Effector CD8-positive, alpha-beta T cell (primary cell): ENCODE measurements at regions not wholly inside any gene's neighbourhood (a gene's known extent, or its start where the extent isn't known, plus 50 kb on each side); places are given as distances from the start of the nearest gene placed in this dataset.

Experiments used
- DNase-seq: peaks from one replicate; lab custom pipeline; 2025; lab: John Stamatoyannopoulos, UW

- DNase-seq = no peak
Measured at GRCh38 chr16:65547772-65548446, 426.0 kb upstream of the CDH11 start.

GRCh38 chr16:65546353-65546791 lies 424.5 kb upstream of the CDH11 start:
- no peak for DNase-seq

- DNase-seq = no peak
Measured at GRCh38 chr16:65545413-65545956, 423.6 kb upstream of the CDH11 start.

GRCh38 chr16:65543781-65544740 lies 422.2 kb upstream of the CDH11 start:
- DNase-seq = no peak

GRCh38 chr16:65541646-65542045 lies 419.8 kb upstream of the CDH11 start:
- no peak for DNase-seq

- DNase-seq = no peak
Measured at GRCh38 chr16:65540901-65541300, 419.0 kb upstream of the CDH11 start.

GRCh38 chr16:65538976-65539375 lies 417.1 kb upstream of the CDH11 start:
- no peak for DNase-seq

- DNase-seq = no peak
Measured at GRCh38 chr16:65537336-65537735, 415.5 kb upstream of the CDH11 start.

- DNase-seq = no peak
Measured at GRCh38 chr16:65534121-65534528, 412.3 kb upstream of the CDH11 start.

- no peak for DNase-seq
Measured at GRCh38 chr16:65532846-65533245, 411.0 kb upstream of the CDH11 start.

GRCh38 chr16:65532258-65532657 lies 410.4 kb upstream of the CDH11 start:
- DNase-seq = no peak

GRCh38 chr16:65531475-65531874 lies 409.6 kb upstream of the CDH11 start:
- DNase-seq = no peak

GRCh38 chr16:65525707-65526106 lies 403.8 kb upstream of the CDH11 start:
- no peak for DNase-seq

GRCh38 chr16:65524997-65525396 lies 403.1 kb upstream of the CDH11 start:
- no peak for DNase-seq

- no peak for DNase-seq
Measured at GRCh38 chr16:65524231-65524630, 402.4 kb upstream of the CDH11 start.

- no peak for DNase-seq
Measured at GRCh38 chr16:65523283-65523944, 401.6 kb upstream of the CDH11 start.

- no peak for DNase-seq
Measured at GRCh38 chr16:65522412-65522811, 400.5 kb upstream of the CDH11 start.

GRCh38 chr16:65521633-65522328 lies 399.9 kb upstream of the CDH11 start:
- no peak for DNase-seq

GRCh38 chr16:65519402-65519801 lies 397.5 kb upstream of the CDH11 start:
- no peak for DNase-seq

GRCh38 chr16:65515193-65515592 lies 393.3 kb upstream of the CDH11 start:
- DNase-seq = no peak

- no peak for DNase-seq
Measured at GRCh38 chr16:65510850-65511249, 389.0 kb upstream of the CDH11 start.

GRCh38 chr16:65510241-65510640 lies 388.4 kb upstream of the CDH11 start:
- no peak for DNase-seq
